ENCODE measurements at regions not wholly inside any gene's neighbourhood (a gene's known extent, or its start where the extent isn't known, plus 50 kb on each side); places are given as distances from the start of the nearest gene placed in this dataset.

DNA sequence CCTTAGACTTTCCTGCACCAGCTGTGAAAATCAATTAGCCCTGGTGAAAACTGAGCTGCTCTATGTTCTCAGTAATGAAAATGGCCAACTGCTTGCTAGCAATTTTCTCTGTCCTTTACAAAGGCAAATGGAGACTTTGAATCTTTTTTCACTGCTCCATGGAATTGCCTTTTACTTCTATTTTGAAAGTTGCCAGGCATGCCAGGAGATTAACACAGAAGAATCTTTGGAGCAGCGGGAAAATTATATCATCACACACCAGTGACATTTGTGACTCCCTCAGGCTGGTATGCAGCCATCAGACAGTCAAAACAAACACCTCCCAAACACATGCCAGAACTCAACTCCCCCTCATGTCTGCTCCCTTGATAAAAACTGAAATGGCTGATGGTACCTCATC lies 872.0 kb upstream of the FLRT2 start:
- TF ChIP-seq ARNT (IDR thresholded peaks at IDR 0.05) (no peak), SUZ12 (IDR thresholded peaks at IDR 0.05) (no peak), ZNF384 (IDR thresholded peaks at IDR 0.05) (no peak), HDGF (IDR thresholded peaks at IDR 0.05; ENCODE audit: borderline replicate concordance) (no peak), FOXA1 (IDR thresholded peaks at IDR 0.05) (no peak), ELF4 (IDR thresholded peaks at IDR 0.05) (no peak), TARDBP (IDR thresholded peaks at IDR 0.05) (no peak), SP1 (IDR thresholded peaks at IDR 0.05) (no peak), NFRKB (IDR thresholded peaks at IDR 0.05) (no peak), FOXK2 (IDR thresholded peaks at IDR 0.05) (no peak), LEF1 (IDR thresholded peaks at IDR 0.05; ENCODE audit: borderline replicate concordance) (no peak), BHLHE40 (IDR thresholded peaks at IDR 0.05; ENCODE audit: borderline replicate concordance) (no peak), FOXM1 (IDR thresholded peaks at IDR 0.05; ENCODE audit: borderline replicate concordance) (no peak), CTBP1 (IDR thresholded peaks at IDR 0.05; ENCODE audit: borderline replicate concordance) (no peak)
- TF ChIP-seq, protein P1, sequence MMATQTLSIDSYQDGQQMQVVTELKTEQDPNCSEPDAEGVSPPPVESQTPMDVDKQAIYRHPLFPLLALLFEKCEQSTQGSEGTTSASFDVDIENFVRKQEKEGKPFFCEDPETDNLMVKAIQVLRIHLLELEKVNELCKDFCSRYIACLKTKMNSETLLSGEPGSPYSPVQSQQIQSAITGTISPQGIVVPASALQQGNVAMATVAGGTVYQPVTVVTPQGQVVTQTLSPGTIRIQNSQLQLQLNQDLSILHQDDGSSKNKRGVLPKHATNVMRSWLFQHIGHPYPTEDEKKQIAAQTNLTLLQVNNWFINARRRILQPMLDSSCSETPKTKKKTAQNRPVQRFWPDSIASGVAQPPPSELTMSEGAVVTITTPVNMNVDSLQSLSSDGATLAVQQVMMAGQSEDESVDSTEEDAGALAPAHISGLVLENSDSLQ (IDR thresholded peaks at IDR 0.05), result no peak
- ChIA-PET CTCF (interaction anchor here (0.6 kb wide), 1 partner anchor 321 kb away, joined by 3 read pairs; no protein-coding TSS in a partner anchor), POLR2A (no interaction called here)

DNA sequence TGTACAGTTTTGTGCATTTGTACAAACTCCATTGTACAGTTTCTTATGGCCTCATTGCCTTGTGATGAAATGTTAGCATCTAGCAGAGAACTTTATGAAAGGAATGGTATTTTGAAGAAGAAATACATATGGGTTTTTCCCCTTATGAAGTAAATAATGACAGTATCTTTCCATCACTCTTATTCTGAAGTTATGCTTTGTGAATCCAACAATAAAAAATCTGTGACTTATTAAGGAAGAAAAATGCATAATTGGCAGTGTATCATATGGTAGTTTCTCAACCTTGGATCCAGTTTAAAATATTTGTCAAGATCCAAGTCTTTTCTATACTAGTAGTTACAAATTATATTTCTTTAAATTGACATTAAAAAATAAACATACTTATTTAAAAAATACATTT lies 859.1 kb upstream of the FLRT2 start:
- ChIA-PET POLR2A (no interaction called here), CTCF (no interaction called here)
- no peak for DNase-seq (ENCODE audit: extremely low spot score)
- TF ChIP-seq NFRKB (IDR thresholded peaks at IDR 0.05), result no peak
- no peak for TF ChIP-seq CTBP1 (IDR thresholded peaks at IDR 0.05; ENCODE audit: borderline replicate concordance)
- no peak for TF ChIP-seq LEF1 (IDR thresholded peaks at IDR 0.05; ENCODE audit: borderline replicate concordance)
- TF ChIP-seq, protein P1 (IDR thresholded peaks at IDR 0.05), result no peak
- TF ChIP-seq FOXA1 (IDR thresholded peaks at IDR 0.05), result no peak
- no peak for TF ChIP-seq FOXM1 (IDR thresholded peaks at IDR 0.05; ENCODE audit: borderline replicate concordance)
- no peak for TF ChIP-seq FOXK2 (IDR thresholded peaks at IDR 0.05)

More for the DNA sequence above, 872.0 kb upstream of the FLRT2 start:
- no peak for DNase-seq (ENCODE audit: extremely low spot score)

DNA sequence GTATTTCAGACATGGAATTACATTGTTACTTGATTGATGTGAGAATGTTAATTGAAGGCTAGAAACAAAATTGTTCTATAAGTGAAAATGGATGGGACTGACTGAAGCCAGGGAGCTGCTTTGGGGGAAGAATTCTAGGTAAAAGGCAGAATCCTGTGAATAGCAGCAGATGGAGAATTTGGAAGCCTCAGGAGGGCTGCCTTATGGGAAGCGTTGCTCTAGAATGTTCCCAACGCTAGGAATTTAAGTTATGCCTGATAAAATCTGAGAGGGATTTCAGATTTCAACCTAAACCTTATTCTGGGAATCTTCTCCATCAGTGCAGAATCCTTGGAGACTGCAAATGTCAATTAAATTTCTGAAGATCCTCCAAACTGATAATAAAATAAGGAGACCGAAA lies 858.2 kb upstream of the FLRT2 start:
- TF ChIP-seq L3MBTL2 (conservative IDR thresholded peaks at IDR 0.05) (no peak), FOXM1 (IDR thresholded peaks at IDR 0.05; ENCODE audit: borderline replicate concordance) (no peak), FOXK2 (IDR thresholded peaks at IDR 0.05) (no peak), ZNF384 (IDR thresholded peaks at IDR 0.05) (no peak), HDGF (IDR thresholded peaks at IDR 0.05; ENCODE audit: borderline replicate concordance) (no peak)
- TF ChIP-seq, protein P1 (IDR thresholded peaks at IDR 0.05), result no peak
- CTCF ChIA-PET, result no interaction called here
- DNase-seq (ENCODE audit: extremely low spot score), result no peak
- POLR2A ChIA-PET, result no interaction called here

DNA sequence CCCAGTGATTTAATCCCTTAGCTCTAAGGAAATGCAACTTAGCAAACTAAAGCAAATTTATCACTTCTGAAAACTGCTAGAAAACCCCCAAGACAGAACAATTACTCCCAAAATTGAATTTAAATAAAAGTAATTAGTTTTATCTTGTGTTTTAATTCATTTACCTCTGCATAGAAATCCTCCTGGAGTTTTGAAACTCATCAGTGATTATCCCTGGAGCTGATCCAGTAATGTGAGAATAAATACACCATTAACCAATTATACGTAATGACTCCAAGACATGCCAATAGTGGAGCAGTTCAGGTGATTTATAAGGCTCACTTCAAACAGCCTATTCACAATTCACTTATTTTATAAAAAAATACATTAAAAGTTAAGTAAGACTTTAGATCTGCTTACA lies 855.3 kb upstream of the FLRT2 start:
- ChIA-PET POLR2A (no interaction called here), CTCF (no interaction called here)
- DNase-seq (ENCODE audit: extremely low spot score), result no peak
- TF ChIP-seq TARDBP (IDR thresholded peaks at IDR 0.05), result no peak
- no peak for TF ChIP-seq HDGF (IDR thresholded peaks at IDR 0.05; ENCODE audit: borderline replicate concordance)
- TF ChIP-seq SP1 (IDR thresholded peaks at IDR 0.05), result no peak
- no peak for TF ChIP-seq ZNF384 (IDR thresholded peaks at IDR 0.05)
- no peak for TF ChIP-seq FOXA1 (IDR thresholded peaks at IDR 0.05)
- TF ChIP-seq BHLHE40 (IDR thresholded peaks at IDR 0.05; ENCODE audit: borderline replicate concordance), result no peak
- no peak for TF ChIP-seq ARNT (IDR thresholded peaks at IDR 0.05)
- no peak for TF ChIP-seq NFRKB (IDR thresholded peaks at IDR 0.05)
- TF ChIP-seq CTBP1 (IDR thresholded peaks at IDR 0.05; ENCODE audit: borderline replicate concordance), result no peak
- no peak for TF ChIP-seq L3MBTL2 (conservative IDR thresholded peaks at IDR 0.05)
- TF ChIP-seq LEF1 (IDR thresholded peaks at IDR 0.05; ENCODE audit: borderline replicate concordance), result no peak
- no peak for TF ChIP-seq SUZ12 (IDR thresholded peaks at IDR 0.05)
- TF ChIP-seq FOXK2 (IDR thresholded peaks at IDR 0.05), result no peak

DNA sequence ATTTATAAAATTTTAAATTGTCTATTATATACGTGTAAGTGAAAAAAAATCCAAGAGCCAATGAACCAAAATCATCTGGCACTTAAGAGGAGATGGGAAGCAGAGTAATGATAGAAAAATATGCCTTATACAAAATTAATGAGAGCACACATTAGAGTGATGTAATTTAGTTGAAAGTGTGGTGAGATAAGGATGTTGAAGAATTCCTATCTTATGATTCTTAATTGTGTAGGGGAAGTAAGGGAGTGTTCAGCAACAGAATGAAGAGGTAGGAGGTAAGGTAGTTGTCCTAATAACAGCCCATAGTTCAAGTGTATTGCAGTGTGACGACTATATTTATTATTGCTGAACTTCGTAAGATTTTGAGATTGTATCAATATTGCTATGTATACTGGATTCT lies 843.4 kb upstream of the FLRT2 start:
- no peak for TF ChIP-seq TARDBP (IDR thresholded peaks at IDR 0.05)
- no peak for TF ChIP-seq FOXK2 (IDR thresholded peaks at IDR 0.05)
- no peak for TF ChIP-seq NFRKB (IDR thresholded peaks at IDR 0.05)
- no peak for TF ChIP-seq ELF4 (IDR thresholded peaks at IDR 0.05)
- no peak for DNase-seq (ENCODE audit: extremely low spot score)
- CTCF ChIA-PET, result no interaction called here
- POLR2A ChIA-PET, result no interaction called here

DNA sequence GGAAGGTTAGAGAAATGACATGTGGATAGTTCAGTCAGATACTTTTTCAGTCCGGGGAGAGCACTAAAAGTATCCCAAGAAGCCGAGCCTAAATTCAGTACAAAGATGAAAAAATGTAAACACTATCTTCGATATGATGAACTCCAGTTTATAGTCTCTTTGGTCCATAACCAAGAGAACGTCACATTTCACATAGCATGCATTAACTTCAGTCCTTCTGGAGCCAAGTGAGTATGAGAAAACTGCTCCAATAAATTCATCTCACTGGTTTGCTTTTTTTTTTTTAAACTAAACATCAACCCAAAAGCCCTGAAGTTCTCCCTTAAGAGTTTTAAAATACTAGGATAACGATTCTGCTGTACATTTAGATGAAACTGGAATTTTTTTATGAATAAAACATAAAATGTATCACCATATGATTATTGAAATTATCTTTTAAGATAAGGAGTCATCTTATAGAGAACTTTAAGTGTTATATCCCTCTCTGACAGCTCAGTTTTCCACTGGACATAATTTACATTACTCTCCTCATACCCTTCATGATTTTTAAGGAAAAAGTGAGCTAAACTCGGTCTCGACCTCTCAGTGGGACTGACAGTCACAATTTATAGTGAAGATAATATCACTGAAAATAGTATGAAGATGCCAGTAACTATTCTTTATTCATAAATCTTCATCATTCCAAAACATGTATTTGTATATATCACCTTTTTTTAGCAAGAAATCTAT lies 841.5 kb upstream of the FLRT2 start:
- no peak for DNase-seq (ENCODE audit: extremely low spot score)
- TF ChIP-seq LEF1 (IDR thresholded peaks at IDR 0.05; ENCODE audit: borderline replicate concordance) (no peak), NFRKB (IDR thresholded peaks at IDR 0.05) (no peak), ELF4 (IDR thresholded peaks at IDR 0.05) (no peak), FOXM1 (IDR thresholded peaks at IDR 0.05; ENCODE audit: borderline replicate concordance) (no peak), CTBP1 (IDR thresholded peaks at IDR 0.05; ENCODE audit: borderline replicate concordance) (no peak), BHLHE40 (IDR thresholded peaks at IDR 0.05; ENCODE audit: borderline replicate concordance) (no peak), SUZ12 (IDR thresholded peaks at IDR 0.05) (no peak), ARNT (IDR thresholded peaks at IDR 0.05) (no peak), ZNF384 (IDR thresholded peaks at IDR 0.05) (no peak), SP1 (IDR thresholded peaks at IDR 0.05) (no peak), FOXK2 (IDR thresholded peaks at IDR 0.05) (no peak), TARDBP (IDR thresholded peaks at IDR 0.05) (no peak), FOXA1 (IDR thresholded peaks at IDR 0.05) (no peak), HDGF (IDR thresholded peaks at IDR 0.05; ENCODE audit: borderline replicate concordance) (no peak), L3MBTL2 (conservative IDR thresholded peaks at IDR 0.05) (no peak)
- TF ChIP-seq, protein P1 (IDR thresholded peaks at IDR 0.05), result no peak
- POLR2A ChIA-PET, result no interaction called here
- CTCF ChIA-PET, result no interaction called here
